ENCODE measurements at regions not wholly inside any gene's neighbourhood (a gene's known extent, or its start where the extent isn't known, plus 50 kb on each side); places are given as distances from the start of the nearest gene placed in this dataset.
A peak's percentile ranks its signal among the peaks of the same experiment; 100 is the strongest.

DNA sequence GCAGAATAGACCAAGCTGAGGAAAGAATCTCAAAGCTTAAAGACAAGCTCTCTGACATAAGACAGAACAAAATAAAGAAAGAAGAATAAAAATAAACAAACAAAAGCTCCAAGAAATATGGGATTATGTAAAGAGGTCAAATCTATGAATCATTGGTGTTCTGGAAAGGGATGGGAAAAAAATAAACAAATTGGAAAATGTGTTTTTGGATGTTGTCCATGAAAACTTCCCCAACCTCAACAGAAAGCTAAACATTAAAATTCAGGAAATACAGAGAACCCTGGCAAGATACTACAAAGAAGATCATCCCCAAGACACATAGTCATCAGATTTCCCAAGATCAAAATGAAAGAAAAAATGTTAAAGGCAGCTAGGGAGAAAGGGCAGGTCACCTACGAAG is 662.0 kb upstream of the CDH18 start:
- no peak for DNase-seq (ENCODE audit: low read depth)

DNA sequence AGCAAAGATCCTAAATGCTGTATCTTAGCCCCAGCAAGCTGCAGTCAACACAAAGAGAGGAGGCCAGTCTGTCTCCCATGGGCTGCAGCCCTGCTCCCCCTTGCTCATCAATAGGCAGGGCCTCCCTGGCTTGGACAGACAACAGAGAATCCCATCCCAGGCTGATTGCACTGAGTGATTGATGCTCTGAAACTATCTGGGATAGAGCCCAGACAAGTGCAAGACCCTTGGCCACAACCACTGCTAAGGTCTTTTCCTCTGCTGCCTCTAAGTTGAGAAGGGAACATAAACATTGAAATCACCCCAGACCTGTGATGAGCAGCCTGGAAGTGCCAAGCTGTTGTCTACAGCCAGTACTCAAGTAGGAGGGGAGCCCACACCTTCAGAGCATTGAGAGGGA is 661.0 kb upstream of the CDH18 start:
- no peak for DNase-seq (ENCODE audit: low read depth)

DNA sequence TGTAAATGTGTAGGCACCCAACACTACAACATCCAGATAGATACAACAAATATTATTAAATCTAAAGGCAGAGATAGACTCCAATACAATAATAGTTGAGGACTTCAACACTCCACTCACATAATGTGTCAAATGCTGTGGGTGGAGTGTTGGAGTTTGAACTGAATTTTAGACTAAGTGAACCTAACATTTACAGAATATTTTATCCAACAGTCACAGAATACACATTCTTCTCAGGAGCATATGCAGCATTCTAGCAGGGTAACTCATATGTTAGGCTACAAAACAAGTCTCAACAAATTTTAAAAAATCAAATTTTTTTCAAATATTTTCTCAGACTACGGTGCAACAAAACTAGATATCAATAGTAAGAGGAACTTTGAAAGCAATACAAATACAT is 648.7 kb upstream of the CDH18 start:
- DNase-seq (ENCODE audit: low read depth) = no peak

- DNase-seq (ENCODE audit: low read depth) = no peak
Measured at GRCh38 chr5:20619591-20619990, 631.6 kb upstream of the CDH18 start.

DNA sequence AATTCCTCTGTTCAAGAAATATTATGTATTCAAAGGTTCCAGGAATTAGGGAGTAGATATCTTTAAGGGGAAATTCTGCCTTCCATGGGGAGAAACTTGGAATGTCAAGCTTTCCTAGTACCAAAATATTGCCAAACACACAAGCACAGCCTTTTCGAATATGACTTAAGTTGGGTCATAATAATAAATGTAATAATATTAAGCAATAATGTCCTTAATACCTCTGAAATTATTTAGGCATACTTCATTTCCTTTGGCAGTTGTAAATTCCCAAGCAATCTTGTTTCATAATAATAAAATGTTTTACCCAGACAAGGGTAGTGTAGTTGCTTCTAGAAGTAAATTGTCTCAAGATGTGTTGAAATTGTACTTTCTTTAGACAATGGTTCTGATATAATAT is 630.3 kb upstream of the CDH18 start:
- DNase-seq (ENCODE audit: low read depth) = no peak

GRCh38 chr5:20617841-20618240 is 629.8 kb upstream of the CDH18 start:
- DNase-seq (ENCODE audit: low read depth) = no peak

DNA sequence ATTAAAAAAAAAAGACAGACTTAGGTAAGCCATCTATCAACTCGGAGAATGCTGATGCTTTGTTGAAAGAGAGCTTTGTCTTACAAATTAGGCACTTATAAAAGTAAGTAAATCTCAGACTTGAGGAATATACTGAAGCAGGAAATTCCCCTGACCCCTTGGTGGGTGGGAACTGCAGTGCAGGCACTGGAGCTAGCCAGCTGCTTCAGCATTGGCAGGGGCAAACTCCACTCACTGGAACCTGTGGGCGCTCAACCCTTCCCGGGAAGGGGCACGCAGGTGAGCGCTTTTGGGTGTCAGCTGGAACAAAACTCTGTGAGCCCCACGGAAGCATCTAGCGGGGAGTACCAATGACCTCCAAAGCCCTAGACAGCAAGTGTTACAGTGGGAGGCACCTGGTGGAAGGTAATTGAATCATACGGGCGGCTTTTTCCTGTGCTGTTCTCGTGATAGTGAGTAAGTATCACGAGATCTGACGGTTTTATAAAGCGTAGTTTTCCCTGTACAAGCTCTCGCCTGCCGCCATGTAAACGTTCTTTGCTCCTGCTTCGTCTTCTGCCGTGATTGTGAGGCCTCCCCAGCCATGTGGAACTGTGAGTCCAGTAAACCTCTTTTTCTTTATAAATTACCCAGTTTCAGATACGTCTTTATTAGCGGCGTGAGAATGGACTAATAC is 628.0 kb upstream of the CDH18 start:
- DNase-seq (ENCODE audit: low read depth) = no peak

GRCh38 chr5:20611620-20612019 is 623.6 kb upstream of the CDH18 start:
- DNase-seq (ENCODE audit: low read depth) = no peak

DNA sequence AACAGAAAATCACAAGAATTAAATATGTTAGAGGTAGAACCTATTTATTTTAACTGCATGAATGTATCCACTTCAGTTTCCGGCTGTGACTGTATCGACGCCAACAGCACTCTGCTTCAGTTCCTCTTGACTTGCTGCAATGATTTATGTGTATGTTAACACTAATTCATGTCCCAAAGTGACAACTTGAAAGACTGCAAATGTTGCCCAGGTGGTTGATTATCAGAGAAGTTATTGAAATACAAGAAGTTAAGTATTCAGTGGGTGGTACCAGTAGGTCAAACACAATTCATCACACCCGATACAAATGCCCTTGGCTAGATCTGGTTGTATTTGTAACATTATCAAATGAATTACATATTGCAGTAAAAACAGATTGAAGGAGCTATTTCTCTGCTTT is 622.7 kb upstream of the CDH18 start:
- no peak for DNase-seq (ENCODE audit: low read depth)

DNA sequence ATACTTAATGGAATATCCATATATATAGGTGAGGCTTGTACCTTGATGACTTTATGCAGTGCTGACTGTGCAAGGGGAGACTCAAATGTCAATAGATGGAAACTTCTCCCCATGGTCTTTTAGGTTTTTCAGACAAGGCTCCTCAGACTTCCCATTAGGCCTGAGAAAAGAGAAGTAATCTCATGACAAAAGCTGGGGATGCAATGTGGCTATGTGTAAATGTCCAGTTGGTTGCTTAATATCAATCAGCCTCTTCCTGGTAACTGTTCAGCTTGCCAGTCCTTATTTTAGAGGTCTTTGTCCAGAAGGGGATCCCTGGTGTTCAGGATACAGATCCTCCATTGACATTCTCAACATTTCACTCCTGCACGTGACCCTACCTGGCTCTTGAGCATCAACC is 621.1 kb upstream of the CDH18 start:
- DNase-seq (ENCODE audit: low read depth) = no peak

DNA sequence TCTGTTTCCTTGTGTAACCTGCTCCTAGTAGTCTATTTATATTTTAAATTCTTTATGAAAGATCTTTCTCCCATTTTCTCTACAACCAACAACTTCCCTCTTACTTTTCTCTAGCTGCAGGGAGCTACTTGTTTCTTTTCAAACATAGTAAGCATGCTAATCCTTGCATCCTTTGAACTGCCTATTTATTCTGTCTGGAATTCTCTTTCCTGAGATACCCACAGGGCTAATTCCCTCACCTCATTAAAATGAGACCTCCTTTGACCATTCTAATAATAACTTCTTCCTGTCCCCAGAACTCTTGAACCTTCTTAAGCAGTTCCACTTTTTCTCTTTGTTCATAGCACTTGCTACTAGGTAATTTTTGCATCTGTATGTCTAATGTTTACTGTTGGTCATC is 620.6 kb upstream of the CDH18 start:
- no peak for DNase-seq (ENCODE audit: low read depth)

DNA sequence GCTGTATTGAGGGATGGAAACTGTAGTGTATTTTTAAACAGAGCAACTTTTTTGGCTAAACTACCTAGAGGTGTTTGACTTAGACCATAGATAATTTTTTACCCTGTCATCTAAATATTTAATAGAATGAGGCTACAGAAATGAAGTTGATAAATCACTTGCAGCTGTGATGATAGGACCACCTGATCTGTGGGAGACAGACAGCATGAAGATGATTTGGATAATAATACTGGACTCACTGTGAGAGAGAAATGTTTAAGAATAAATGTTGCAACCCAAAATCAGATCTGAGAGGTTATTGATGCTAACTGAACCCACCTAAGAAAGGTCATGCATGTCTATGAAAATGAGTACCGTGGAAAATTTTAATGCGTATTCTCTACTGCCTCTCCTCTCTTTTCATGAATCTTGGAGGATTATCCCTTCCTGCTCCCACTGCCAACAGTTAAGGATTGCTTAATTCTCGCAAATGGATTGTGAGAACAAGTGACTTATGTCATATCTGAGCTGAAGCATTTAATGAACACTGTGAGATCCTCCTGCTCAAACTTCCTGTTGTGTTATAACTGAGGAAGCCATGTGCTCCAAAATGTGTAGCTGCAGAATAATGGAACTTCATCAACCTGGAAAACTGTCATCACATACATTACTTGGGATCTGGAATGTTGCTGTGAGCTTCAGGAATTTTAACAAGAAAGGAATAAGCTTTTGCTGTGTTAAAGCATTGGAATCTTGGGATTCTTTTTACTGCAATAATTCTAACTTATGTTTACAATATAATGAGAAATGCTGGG is 617.9 kb upstream of the CDH18 start:
- no peak for DNase-seq (ENCODE audit: low read depth)

- DNase-seq (ENCODE audit: low read depth) = no peak
Measured at GRCh38 chr5:20604992-20605391, 617.0 kb upstream of the CDH18 start.

GRCh38 chr5:20601678-20602100 is 613.7 kb upstream of the CDH18 start:
- peak; percentile 51 for DNase-seq (ENCODE audit: low read depth)

- no peak for DNase-seq (ENCODE audit: low read depth)
Measured at GRCh38 chr5:20590356-20590755, 602.4 kb upstream of the CDH18 start.

DNA sequence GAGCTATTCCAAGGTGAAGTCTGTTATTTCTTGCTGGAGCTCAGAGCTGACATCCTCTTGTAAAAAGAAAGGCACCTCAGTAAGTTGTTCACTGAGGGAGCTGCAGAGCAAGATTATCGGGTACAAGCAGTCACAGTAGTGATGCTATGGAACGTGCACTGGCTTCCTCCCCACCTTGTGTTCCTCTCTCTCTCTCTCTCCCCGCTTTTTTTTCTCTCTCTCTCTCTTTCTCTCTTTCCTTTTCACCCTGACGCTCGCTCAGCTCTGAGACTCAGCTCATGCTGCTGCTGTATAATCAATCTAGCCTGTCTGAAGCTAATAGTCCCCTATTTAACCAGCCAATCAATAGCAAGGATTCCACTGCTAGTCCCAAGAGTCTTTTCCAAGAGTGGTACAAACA is 587.6 kb upstream of the CDH18 start:
- no peak for DNase-seq (ENCODE audit: low read depth)

DNA sequence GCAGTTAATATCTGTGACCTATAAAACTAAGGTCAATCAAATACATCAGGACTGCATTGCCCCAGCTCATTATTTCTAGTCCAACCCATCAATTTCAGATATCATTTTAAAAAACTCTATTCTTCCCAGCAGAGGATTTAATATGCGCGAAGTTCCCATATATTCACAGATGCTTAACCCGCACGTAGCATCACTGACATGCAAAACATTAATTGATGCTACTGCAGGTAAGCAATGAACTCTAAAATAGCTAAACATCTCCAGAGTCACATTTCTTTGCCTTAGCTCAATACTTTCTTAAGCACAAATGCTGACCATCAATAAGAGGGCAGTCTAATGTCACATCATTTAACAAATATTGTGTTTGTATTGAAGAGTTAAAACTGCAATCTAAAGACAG is 586.6 kb upstream of the CDH18 start:
- DNase-seq (ENCODE audit: low read depth) = no peak

DNA sequence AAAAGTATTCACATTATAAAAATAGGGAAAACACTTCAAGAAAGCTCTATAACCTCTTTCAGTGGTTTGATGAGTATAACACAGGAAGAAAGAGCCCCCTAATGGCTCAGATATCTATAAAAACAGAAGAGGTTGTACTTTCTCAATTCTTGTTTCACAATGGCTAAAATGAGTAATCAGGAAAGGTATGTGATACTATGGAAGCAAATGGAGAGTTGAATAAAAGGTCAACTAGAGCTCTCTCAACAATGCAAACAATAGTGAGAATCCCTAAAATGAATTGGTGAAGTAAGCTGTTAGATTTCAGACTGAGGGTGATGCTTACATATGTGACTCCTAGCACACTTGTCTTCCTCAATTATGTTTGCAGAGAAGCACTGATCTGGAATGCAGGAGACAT is 584.6 kb upstream of the CDH18 start:
- peak; percentile 72 for DNase-seq (ENCODE audit: low read depth)

DNA sequence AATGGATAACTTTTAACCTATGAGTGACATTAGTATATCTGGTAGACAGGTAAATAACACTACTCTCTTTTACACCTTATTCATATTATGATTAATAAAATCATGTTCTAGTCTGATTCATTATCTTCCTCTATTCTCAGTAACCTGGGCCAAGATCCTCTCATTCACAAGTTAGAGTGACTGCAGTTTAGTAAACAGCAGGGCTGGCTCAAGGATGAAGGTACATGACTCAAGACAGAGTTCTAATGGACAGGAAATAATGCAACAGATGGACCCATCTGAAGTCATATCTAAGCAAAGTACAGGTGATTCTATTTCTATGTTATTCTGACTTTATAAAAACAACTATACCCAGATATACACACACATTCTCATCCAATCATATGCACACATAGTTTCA is 582.5 kb upstream of the CDH18 start:
- DNase-seq (ENCODE audit: low read depth) = no peak

DNA sequence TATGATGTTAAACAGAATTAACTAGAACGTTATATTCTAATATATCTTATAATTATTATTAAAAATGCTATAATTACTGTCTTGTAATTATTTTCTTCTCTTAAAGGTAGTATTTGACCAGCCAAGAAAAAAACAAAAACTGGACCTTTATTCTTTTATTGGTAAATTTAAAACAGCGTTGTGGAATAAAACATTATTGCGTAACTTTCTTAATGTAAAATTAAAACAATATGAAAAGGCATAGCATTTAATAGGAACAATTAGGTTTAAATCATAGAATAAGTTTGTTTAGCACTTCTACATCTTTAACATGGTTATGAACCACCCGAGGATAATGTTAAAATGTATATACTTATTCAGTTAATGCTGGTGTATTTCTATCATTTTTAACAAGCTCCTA is 574.5 kb upstream of the CDH18 start:
- DNase-seq (ENCODE audit: low read depth) = no peak

DNA sequence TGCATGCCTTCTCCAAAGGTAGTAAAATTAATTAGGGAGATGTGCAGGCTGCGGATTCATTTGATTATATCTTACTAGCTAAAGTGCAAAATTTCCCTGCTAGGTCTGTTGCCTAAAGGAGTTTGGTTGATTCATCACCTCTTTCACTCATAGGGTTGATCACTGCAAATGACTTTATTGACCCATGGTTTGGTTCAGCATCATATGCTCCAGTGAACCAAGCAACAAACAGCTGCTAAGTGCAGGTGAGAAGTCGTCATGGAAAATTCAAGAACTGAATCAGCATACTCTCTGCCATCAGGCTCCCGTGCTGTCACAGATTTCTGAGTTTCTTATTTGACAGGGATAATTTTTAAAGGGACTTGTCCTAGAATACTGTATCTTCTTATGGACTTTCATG is 571.8 kb upstream of the CDH18 start:
- DNase-seq (ENCODE audit: low read depth) = no peak

- DNase-seq (ENCODE audit: low read depth) = peak; percentile 15
Measured at GRCh38 chr5:20556115-20556763, 568.2 kb upstream of the CDH18 start.

- DNase-seq (ENCODE audit: low read depth) = no peak
Measured at GRCh38 chr5:20555034-20555433, 567.0 kb upstream of the CDH18 start.

Data from non-pigmented ciliary epithelial cell (primary cell).